Keratinocyte (primary cell): ENCODE measurements at regions not wholly inside any gene's neighbourhood (a gene's known extent, or its start where the extent isn't known, plus 50 kb on each side); places are given as distances from the start of the nearest gene placed in this dataset.

ENCODE experiments used
- DNase-seq: peaks from one replicate; pipeline ENCODE4 v3.0.0-alpha.2; 2011; ENCODE audit warnings: low read depth, missing footprints, low spot score
- FAIRE-seq: peaks from 2 replicates; lab custom pipeline; 2011; peaks lifted over from hg19 to GRCh38; lab: Jason Lieb, UNC
- H2AFZ ChIP-seq: 2 replicates; pipeline ENCODE4 v1.6.0; 2012; ENCODE audit warnings: low read length, control low read depth, inconsistent platforms; ENCODE audit not compliant: control insufficient read depth
- H3K27ac ChIP-seq: 2 replicates; pipeline ENCODE4 v1.5.1; 2011; ENCODE audit warnings: low read length; ENCODE audit not compliant: control insufficient read depth, insufficient read depth
- H3K27me3 ChIP-seq: 3 replicates; pipeline ENCODE4 v1.6.0; 2011; ENCODE audit warnings: low read length; ENCODE audit not compliant: control insufficient read depth, insufficient read depth; ENCODE audit errors: extremely low read depth
- H3K36me3 ChIP-seq, 2 experiments: 2 replicates in 1 of 2; 3 replicates in 1 of 2; pipeline ENCODE4 v1.5.1; 2011; ENCODE audit warnings: low read length in 2 of 2, mild to moderate bottlenecking in 1 of 2; ENCODE audit not compliant: control insufficient read depth in 2 of 2, insufficient read depth in 2 of 2; ENCODE audit errors: extremely low read depth in 1 of 2
- H3K4me1 ChIP-seq: 3 replicates; pipeline ENCODE4 v1.5.1; 2011; ENCODE audit warnings: low read length; ENCODE audit not compliant: control insufficient read depth, insufficient read depth; ENCODE audit errors: extremely low read depth
- H3K4me2 ChIP-seq: 3 replicates; pipeline ENCODE4 v1.6.0; 2011; ENCODE audit warnings: low read depth, low read length; ENCODE audit not compliant: control insufficient read depth, insufficient read depth; ENCODE audit errors: extremely low read depth
- H3K4me3 ChIP-seq, 3 experiments: fragments of 200-600 bp in 1 of 3; sonication (generic) in 1 of 3; 2 replicates in 2 of 3; 3 replicates in 1 of 3; pipeline ENCODE4 v1.5.1; 2011 to 2016; ENCODE audit warnings: low read length in 3 of 3, mild to moderate bottlenecking in 3 of 3, control low read depth in 2 of 3, inconsistent platforms in 1 of 3, low read depth in 1 of 3, mixed read lengths in 1 of 3, mixed run types in 1 of 3, moderate library complexity in 1 of 3; ENCODE audit not compliant: control insufficient read depth in 2 of 3, insufficient read depth in 2 of 3; ENCODE audit errors: extremely low read depth in 1 of 3
- H3K79me2 ChIP-seq: 2 replicates; pipeline ENCODE4 v1.6.0; 2012; ENCODE audit warnings: low read length; ENCODE audit not compliant: control insufficient read depth, insufficient read depth
- H3K9ac ChIP-seq: 3 replicates; pipeline ENCODE4 v1.6.0; 2011; ENCODE audit warnings: low read length; ENCODE audit not compliant: control insufficient read depth, insufficient read depth; ENCODE audit errors: extremely low read depth
- H3K9me1 ChIP-seq: 3 replicates; pipeline ENCODE4 v1.6.0; 2011; ENCODE audit warnings: low read length; ENCODE audit not compliant: control insufficient read depth, insufficient read depth; ENCODE audit errors: extremely low read depth
- H3K9me3 ChIP-seq: 2 replicates; pipeline ENCODE4 v1.5.1; 2012; ENCODE audit warnings: low read depth, low read length; ENCODE audit not compliant: control insufficient read depth
- H4K20me1 ChIP-seq: 3 replicates; pipeline ENCODE4 v1.6.0; 2011; ENCODE audit warnings: low read length; ENCODE audit not compliant: control insufficient read depth, insufficient read depth; ENCODE audit errors: extremely low read depth
- CTCF ChIP-seq, 3 experiments: IDR thresholded peaks in 1 of 3; conservative IDR thresholded peaks in 1 of 3; optimal IDR thresholded peaks in 1 of 3; 2 replicates in 2 of 3; 3 replicates in 1 of 3; pipeline versions ENCODE3 to v1.5.1; 2011; ENCODE audit warnings: low read length in 3 of 3, mild to moderate bottlenecking in 3 of 3, moderate library complexity in 2 of 3, control low read depth in 1 of 3, inconsistent platforms in 1 of 3; ENCODE audit not compliant: insufficient read depth in 2 of 3; ENCODE audit errors: extremely low read depth in 1 of 3
- EZH2 ChIP-seq: IDR thresholded peaks from one replicate; pipeline ENCODE4 v1.6.1; 2012; ENCODE audit warnings: inconsistent platforms, mild to moderate bottlenecking, low read length, moderate library complexity
- dilution Hi-C: fragments of 300-500 bp; cut with MboI; formaldehyde crosslinking; loops from one replicate; pipeline ENCODE4 v1.7.0; 2020; ENCODE audit warnings: low sequenced_read_pairs; ENCODE audit not compliant: extremely low pct_ligation_motif_present

- DNase-seq (no peak), FAIRE-seq (no peak)
- Histone ChIP-seq H3K27me3 (no peaks in the 10 kb centered on the region), H3K27ac (no peak overlapping the region), H3K4me3 (no peak overlapping the region), H3K4me2 (no peak overlapping the region), H4K20me1 (no peaks in the 10 kb centered on the region), H3K9me1 (no peaks in the 10 kb centered on the region), H3K79me2 (no peaks in the 10 kb centered on the region), H2AFZ (no peak overlapping the region), H3K9me3 (no peaks in the 10 kb centered on the region), H3K4me1 (no peaks in the 10 kb centered on the region), H3K36me3 (no peaks in the 10 kb centered on the region), H3K9ac (no peak overlapping the region)
- TF ChIP-seq CTCF (optimal IDR thresholded peaks at IDR 0.05 in 1 of 3, IDR thresholded peaks at IDR 0.05 in 1 of 3, conservative IDR thresholded peaks at IDR 0.05 in 1 of 3; ENCODE audit: extremely low read depth in 1 of 3, insufficient read depth in 2 of 3, low read length in 3 of 3) (no peak), EZH2 (no peak)
- dilution Hi-C loops = no loop called here
These were observed 558.3 kb upstream of the GCFC2 start for GRCh38 chr2:76268902-76269620.

DNA sequence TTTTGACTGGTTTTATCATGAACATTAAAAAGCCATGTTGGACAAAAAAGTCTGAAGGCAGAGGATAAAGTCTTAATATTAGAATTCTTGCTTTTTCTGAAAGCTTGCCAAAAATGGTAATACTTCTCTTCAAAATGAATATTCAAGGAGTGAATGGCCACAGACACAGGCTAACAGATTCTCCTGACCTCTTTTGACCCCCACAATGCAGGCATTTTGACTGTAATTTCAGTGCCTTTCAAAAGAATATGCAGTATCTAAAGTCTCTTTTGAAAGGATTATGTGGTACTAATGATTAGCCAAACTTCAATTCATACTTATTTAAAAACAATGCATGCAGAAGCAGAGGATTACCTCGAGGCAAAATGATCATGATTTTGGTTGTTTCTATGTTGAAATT is 557.8 kb upstream of the GCFC2 start:
- dilution Hi-C loops = no loop called here
- no peaks in the 10 kb centered on the region for H3K9me3 ChIP-seq
- H3K4me2 ChIP-seq = no peak overlapping the region
- H3K4me1 ChIP-seq = no peaks in the 10 kb centered on the region
- no peaks in the 10 kb centered on the region for H3K36me3 ChIP-seq
- H3K27me3 ChIP-seq = no peaks in the 10 kb centered on the region
- no peaks in the 10 kb centered on the region for H3K79me2 ChIP-seq
- H2AFZ ChIP-seq = no peak overlapping the region
- no peaks in the 10 kb centered on the region for H4K20me1 ChIP-seq
- no peak overlapping the region for H3K27ac ChIP-seq
- no peak overlapping the region for H3K4me3 ChIP-seq
- TF ChIP-seq CTCF (optimal IDR thresholded peaks at IDR 0.05 in 1 of 3, IDR thresholded peaks at IDR 0.05 in 1 of 3, conservative IDR thresholded peaks at IDR 0.05 in 1 of 3; ENCODE audit: extremely low read depth in 1 of 3, insufficient read depth in 2 of 3, low read length in 3 of 3) (no peak), EZH2 (no peak)
- DNase-seq (no peak), FAIRE-seq (no peak)
- H3K9me1 ChIP-seq = no peaks in the 10 kb centered on the region
- H3K9ac ChIP-seq = no peak overlapping the region
